ENCODE measurements at regions not wholly inside any gene's neighbourhood (a gene's known extent, or its start where the extent isn't known, plus 50 kb on each side); places are given as distances from the start of the nearest gene placed in this dataset.

DNA sequence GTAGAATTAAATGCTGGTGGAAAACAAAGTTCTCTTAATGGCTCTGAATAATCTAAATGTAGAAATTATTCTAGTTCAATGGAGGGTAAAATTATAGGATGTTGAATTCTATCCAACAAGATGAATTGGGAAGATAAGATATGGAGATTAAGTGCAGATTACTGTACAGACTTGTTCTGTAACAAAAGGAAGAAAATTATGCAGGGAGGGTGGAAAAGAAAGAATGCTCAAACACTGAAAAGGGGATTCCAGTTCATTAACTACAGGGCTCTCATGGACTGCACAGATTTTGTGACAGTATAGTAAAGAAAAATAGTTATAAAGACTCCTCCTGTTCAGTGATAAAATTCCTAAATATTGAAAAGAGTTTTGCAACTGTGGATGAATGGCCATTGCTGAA, 1794.0 kb upstream of the PCDH7 start:
- TF ChIP-seq POLR2A (IDR thresholded peaks at IDR 0.05; ENCODE audit: low read depth), result no peak
- TF ChIP-seq, protein P1, sequence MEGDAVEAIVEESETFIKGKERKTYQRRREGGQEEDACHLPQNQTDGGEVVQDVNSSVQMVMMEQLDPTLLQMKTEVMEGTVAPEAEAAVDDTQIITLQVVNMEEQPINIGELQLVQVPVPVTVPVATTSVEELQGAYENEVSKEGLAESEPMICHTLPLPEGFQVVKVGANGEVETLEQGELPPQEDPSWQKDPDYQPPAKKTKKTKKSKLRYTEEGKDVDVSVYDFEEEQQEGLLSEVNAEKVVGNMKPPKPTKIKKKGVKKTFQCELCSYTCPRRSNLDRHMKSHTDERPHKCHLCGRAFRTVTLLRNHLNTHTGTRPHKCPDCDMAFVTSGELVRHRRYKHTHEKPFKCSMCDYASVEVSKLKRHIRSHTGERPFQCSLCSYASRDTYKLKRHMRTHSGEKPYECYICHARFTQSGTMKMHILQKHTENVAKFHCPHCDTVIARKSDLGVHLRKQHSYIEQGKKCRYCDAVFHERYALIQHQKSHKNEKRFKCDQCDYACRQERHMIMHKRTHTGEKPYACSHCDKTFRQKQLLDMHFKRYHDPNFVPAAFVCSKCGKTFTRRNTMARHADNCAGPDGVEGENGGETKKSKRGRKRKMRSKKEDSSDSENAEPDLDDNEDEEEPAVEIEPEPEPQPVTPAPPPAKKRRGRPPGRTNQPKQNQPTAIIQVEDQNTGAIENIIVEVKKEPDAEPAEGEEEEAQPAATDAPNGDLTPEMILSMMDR (IDR thresholded peaks at IDR 0.05), result no peak
- no peak for TF ChIP-seq POLR2AphosphoS5 (IDR thresholded peaks at IDR 0.05)
- TF ChIP-seq EP300 (IDR thresholded peaks at IDR 0.05), result no peak

Data from esophagus muscularis mucosa (tissue), 4 donors.